Activated T-cell treated with anti-CD3 and anti-CD28 coated beads for 1 hour (primary cell): ENCODE measurements at regions not wholly inside any gene's neighbourhood (a gene's known extent, or its start where the extent isn't known, plus 50 kb on each side); places are given as distances from the start of the nearest gene placed in this dataset.

ENCODE experiments used
- DNase-seq: peaks from one replicate; pipeline ENCODE4 v3.0.0-alpha.2; 2020; ENCODE audit warnings: low read depth

- DNase-seq = no peak
Measured at GRCh38 chr1:30045304-30046090, 677.9 kb downstream of the MATN1 start.

GRCh38 chr1:30044656-30045144 is 678.7 kb downstream of the MATN1 start:
- DNase-seq = no peak

GRCh38 chr1:30043731-30044408 is 679.5 kb downstream of the MATN1 start:
- no peak for DNase-seq

GRCh38 chr1:30043256-30043655 is 680.1 kb downstream of the MATN1 start:
- no peak for DNase-seq

GRCh38 chr1:30042438-30043147 is 680.8 kb downstream of the MATN1 start:
- no peak for DNase-seq

- DNase-seq = no peak
Measured at GRCh38 chr1:30041741-30042437, 681.5 kb downstream of the MATN1 start.

GRCh38 chr1:30040081-30041019 is 683.0 kb downstream of the MATN1 start:
- DNase-seq = no peak

- no peak for DNase-seq
Measured at GRCh38 chr1:30039354-30040080, 683.9 kb downstream of the MATN1 start.

GRCh38 chr1:30038134-30039025 is 685.0 kb downstream of the MATN1 start:
- no peak for DNase-seq

- no peak for DNase-seq
Measured at GRCh38 chr1:30037251-30038118, 685.9 kb downstream of the MATN1 start.

- no peak for DNase-seq
Measured at GRCh38 chr1:30036666-30037065, 686.7 kb downstream of the MATN1 start.

- no peak for DNase-seq
Measured at GRCh38 chr1:30036229-30036547, 687.2 kb downstream of the MATN1 start.

- DNase-seq = no peak
Measured at GRCh38 chr1:30035522-30036228, 687.7 kb downstream of the MATN1 start.

- DNase-seq = no peak
Measured at GRCh38 chr1:30034627-30035521, 688.5 kb downstream of the MATN1 start.

GRCh38 chr1:30034105-30034626 is 689.2 kb downstream of the MATN1 start:
- no peak for DNase-seq
